Erythroblast (primary cell): ENCODE measurements at regions not wholly inside any gene's neighbourhood (a gene's known extent, or its start where the extent isn't known, plus 50 kb on each side); places are given as distances from the start of the nearest gene placed in this dataset.

Experiments
- GATA1 ChIP-seq: IDR thresholded peaks from 2 replicates; pipeline ENCODE4 v1.6.1; 2011; ENCODE audit warnings: low read depth, mild to moderate bottlenecking, control low read depth, low read length, moderate library complexity
- POLR2A ChIP-seq: IDR thresholded peaks from 2 replicates; pipeline ENCODE4 v1.6.1; 2011; ENCODE audit warnings: mild to moderate bottlenecking, low read length

GRCh38 chr2:167706800-167707199 is 540.6 kb downstream of the STK39 start:
- TF ChIP-seq POLR2A (no peak), GATA1 (no peak)
